Uterus (tissue), 2 donors: ENCODE measurements at regions not wholly inside any gene's neighbourhood (a gene's known extent, or its start where the extent isn't known, plus 50 kb on each side); places are given as distances from the start of the nearest gene placed in this dataset.

Experiments used
- POLR2A ChIP-seq, 2 donors: fragments of 450-650 bp; IDR thresholded peaks; one replicate each; pipeline ENCODE4 v1.6.1; 2016; ENCODE audit warnings: antibody characterized with exemption in 2 of 2, mild to moderate bottlenecking in 1 of 2, moderate library complexity in 1 of 2
- TF ChIP-seq, protein P1 (sequence below), 4 experiments: fragments of 200-600 bp in 2 of 4; fragments of 450-650 bp in 2 of 4; sonication (generic) in 2 of 4; IDR thresholded peaks; one replicate each; pipeline ENCODE4 v1.5.1; 2016 to 2019; ENCODE audit warnings: antibody characterized with exemption in 4 of 4, mild to moderate bottlenecking in 2 of 4, moderate library complexity in 1 of 4

- TF ChIP-seq, protein P1, sequence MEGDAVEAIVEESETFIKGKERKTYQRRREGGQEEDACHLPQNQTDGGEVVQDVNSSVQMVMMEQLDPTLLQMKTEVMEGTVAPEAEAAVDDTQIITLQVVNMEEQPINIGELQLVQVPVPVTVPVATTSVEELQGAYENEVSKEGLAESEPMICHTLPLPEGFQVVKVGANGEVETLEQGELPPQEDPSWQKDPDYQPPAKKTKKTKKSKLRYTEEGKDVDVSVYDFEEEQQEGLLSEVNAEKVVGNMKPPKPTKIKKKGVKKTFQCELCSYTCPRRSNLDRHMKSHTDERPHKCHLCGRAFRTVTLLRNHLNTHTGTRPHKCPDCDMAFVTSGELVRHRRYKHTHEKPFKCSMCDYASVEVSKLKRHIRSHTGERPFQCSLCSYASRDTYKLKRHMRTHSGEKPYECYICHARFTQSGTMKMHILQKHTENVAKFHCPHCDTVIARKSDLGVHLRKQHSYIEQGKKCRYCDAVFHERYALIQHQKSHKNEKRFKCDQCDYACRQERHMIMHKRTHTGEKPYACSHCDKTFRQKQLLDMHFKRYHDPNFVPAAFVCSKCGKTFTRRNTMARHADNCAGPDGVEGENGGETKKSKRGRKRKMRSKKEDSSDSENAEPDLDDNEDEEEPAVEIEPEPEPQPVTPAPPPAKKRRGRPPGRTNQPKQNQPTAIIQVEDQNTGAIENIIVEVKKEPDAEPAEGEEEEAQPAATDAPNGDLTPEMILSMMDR (IDR thresholded peaks at IDR 0.05) = no peak
- no peak for TF ChIP-seq POLR2A (IDR thresholded peaks at IDR 0.05)
These were observed 204.5 kb upstream of the PRKD1 start for GRCh38 chr14:30132196-30132595.
